Mucosa of descending colon (tissue), 3 donors: ENCODE measurements at regions not wholly inside any gene's neighbourhood (a gene's known extent, or its start where the extent isn't known, plus 50 kb on each side); places are given as distances from the start of the nearest gene placed in this dataset.
"Not testable (repeated sequence)": the region's sequence is repeated elsewhere in the genome, so short reads cannot be mapped to it uniquely, and the experiment has no call there.

Experiments used
- ATAC-seq: fragments of 200-7000 bp; cut with Tn5 transposase; one replicate; pipeline ENCODE4 v1.9.1; 2020; ENCODE audit warnings: mild to moderate bottlenecking, moderate library complexity
- DNase-seq, 3 donors: peaks; one replicate each; pipeline ENCODE4 v3.0.0-alpha.2; 2020
- H3K36me3 ChIP-seq: fragments of 200-600 bp; one replicate; pipeline ENCODE4 v1.8.0; 2021; ENCODE audit warnings: low read depth, mild to moderate bottlenecking
- H3K4me1 ChIP-seq: fragments of 200-600 bp; one replicate; pipeline ENCODE4 v1.8.0; 2021; ENCODE audit warnings: low read depth, mild to moderate bottlenecking
- H3K4me3 ChIP-seq: fragments of 200-600 bp; one replicate; pipeline ENCODE4 v1.8.0; 2021; ENCODE audit warnings: mild to moderate bottlenecking
- H3K9me3 ChIP-seq: fragments of 200-600 bp; one replicate; pipeline ENCODE4 v1.8.0; 2021; ENCODE audit warnings: mild to moderate bottlenecking
- intact Hi-C, 2 donors: fragments of 100-400 bp; cut with DNase I in 1 of 2; cut with micrococcal nuclease in 1 of 2; formaldehyde crosslinking; loops; one replicate each; pipeline versions ENCODE4 v1.11.0 to v1.11.1; 2022; cut with DNase I, micrococcal nuclease
- TF ChIP-seq, protein P1 (sequence below): fragments of 200-600 bp; IDR thresholded peaks from one replicate; pipeline ENCODE4 v1.8.0; 2022; ENCODE audit warnings: antibody characterized with exemption, mild to moderate bottlenecking
- donor health status: DM: no; HTN: no; CAD: no; lungs with moderate emphysema.
- donor health status: DM: no; HTN: no; CAD: no.
- donor health status: DM: no; HTN: yes; CAD: no.

DNA sequence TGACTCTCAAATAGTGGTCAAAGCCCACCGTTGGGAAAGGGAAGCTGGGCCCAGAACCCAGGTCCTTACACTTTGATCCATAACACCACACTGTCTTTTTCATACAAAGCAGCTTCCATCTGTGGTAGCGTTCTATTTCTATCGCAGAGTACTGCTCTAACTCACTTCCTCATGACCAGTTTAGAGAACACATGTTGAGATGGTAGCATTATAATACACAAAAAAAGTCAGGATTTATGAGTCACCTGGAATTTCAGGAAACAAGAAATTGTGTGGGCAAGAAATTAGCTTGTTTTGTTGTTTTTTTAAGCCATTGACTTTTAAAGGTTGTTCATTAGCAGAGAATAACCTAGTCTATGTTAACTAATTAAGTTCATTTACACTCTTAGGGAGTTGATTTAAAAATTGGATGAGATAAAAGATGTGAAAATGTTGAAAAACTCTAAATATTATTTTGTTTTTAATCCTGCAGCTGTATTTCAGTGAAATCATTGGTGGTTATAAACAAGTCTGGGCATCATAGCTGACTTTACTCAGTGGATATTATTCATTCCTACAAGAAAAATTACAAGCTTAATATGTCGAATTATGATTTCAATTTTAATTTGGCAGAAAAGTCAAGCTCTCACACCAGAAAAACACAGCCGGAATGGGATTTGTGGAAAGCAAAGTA, 1011.1 kb upstream of the HS3ST1 start:
- no peaks in the 10 kb centered on the region for H3K4me1 ChIP-seq
- no peak overlapping the region for H3K4me3 ChIP-seq
- H3K9me3 ChIP-seq = no peaks in the 10 kb centered on the region
- H3K36me3 ChIP-seq = no peaks in the 10 kb centered on the region
- TF ChIP-seq, protein P1, sequence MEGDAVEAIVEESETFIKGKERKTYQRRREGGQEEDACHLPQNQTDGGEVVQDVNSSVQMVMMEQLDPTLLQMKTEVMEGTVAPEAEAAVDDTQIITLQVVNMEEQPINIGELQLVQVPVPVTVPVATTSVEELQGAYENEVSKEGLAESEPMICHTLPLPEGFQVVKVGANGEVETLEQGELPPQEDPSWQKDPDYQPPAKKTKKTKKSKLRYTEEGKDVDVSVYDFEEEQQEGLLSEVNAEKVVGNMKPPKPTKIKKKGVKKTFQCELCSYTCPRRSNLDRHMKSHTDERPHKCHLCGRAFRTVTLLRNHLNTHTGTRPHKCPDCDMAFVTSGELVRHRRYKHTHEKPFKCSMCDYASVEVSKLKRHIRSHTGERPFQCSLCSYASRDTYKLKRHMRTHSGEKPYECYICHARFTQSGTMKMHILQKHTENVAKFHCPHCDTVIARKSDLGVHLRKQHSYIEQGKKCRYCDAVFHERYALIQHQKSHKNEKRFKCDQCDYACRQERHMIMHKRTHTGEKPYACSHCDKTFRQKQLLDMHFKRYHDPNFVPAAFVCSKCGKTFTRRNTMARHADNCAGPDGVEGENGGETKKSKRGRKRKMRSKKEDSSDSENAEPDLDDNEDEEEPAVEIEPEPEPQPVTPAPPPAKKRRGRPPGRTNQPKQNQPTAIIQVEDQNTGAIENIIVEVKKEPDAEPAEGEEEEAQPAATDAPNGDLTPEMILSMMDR = no peak
- intact Hi-C loops = no loop called here
- no peak for DNase-seq
- no peak for ATAC-seq

DNA sequence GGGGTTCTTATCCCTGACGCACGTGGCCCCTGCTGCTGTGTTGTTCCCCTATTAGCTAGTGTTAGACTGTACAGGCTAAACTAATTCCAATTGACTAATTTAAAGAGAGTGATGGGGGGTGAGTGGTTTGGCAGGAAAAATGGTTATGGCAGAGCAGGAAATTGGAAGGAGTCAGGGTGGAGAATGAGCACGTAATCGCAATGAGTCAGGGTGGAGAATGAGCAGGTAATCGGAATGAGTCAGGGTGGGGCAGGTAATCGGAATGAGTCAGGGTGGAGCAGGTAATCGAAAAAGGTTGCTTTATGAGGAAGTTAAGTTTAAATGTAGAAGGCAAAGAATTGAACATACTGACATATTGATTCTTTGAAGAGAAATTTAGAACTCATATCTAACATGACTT, 1002.6 kb upstream of the HS3ST1 start:
- H3K4me1 ChIP-seq, ATAC-seq, H3K36me3 ChIP-seq, H3K4me3 ChIP-seq, H3K9me3 ChIP-seq, intact Hi-C loops, DNase-seq: not testable (repeated sequence)

DNA sequence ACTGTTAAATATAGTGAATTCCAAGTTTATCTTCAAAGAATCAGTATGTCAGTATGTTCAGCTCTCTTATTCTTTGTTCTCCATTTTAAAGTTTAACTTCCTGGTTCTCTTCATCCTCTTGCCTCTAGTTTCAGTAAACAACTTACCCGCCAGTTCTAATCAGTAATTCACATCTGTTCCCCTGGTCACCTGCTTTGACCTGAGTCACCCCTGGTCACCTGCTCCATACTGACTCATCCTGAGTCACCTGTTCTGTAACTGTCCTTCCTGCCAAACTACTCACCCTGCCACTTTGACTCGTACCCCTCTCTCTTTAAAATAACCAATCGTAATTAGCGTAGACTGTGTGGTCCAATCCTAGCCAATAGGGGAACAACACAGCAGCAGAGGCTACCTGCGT, 992.7 kb upstream of the HS3ST1 start:
- Histone ChIP-seq H3K36me3 (no peaks in the 10 kb centered on the region), H3K9me3 (no peaks in the 10 kb centered on the region), H3K4me1 (no peaks in the 10 kb centered on the region), H3K4me3 (no peak overlapping the region)
- TF ChIP-seq, protein P1 = no peak
- DNase-seq = no peak
- intact Hi-C loops = no loop called here
- ATAC-seq = no peak

DNA sequence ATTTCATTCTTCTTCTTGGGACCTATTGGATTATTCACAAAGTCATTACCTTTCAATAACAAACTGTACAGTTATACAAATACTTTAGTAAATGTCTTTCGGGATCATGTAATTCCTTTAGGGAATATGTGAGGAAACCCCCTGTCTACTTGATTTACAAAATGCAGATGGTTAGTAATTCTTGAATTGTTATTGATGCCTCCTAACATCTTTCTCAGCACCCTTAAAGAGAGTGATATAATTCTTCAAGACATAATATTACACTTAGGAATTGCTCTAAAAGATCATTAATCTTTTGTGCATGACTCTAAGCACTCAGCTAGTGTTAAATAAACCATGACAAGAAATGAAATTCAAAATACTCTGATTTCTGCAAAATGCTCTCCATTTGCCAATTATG, 988.1 kb upstream of the HS3ST1 start:
- Histone ChIP-seq H3K4me3 (no peak overlapping the region), H3K4me1 (no peaks in the 10 kb centered on the region), H3K9me3 (no peaks in the 10 kb centered on the region), H3K36me3 (no peaks in the 10 kb centered on the region)
- intact Hi-C loops = no loop called here
- no peak for DNase-seq
- TF ChIP-seq, protein P1 = no peak
- no peak for ATAC-seq

DNA sequence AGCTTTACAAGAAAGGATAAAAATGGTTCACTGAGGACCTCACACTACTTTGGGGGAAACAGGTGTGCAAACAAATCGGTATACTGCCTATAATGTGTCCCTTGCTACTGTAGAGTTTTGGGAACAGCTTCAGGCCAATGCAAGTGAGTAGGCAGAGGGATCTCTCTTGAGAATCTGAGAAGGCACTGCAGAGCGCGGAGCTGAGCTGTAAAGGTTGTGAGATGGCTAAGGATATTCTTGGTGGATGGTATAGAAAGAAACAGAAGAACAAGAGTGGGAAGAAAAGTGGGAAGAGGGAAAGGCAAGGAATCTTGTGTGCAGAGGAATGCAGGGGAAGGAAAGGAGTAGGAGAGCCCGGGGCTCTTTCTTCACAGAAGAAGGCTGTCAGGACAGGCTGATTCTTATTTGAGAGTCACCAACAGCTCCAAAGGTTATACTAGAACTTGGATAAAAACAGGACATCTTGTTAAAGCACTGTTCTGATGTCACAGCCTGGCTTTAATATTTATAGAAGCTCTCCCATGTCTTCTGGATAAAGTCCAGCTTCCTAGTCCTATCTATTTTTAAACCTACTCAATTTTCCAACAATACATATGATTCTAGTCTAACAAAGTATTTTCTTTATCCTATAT, 985.6 kb upstream of the HS3ST1 start:
- ATAC-seq (no peak), DNase-seq (no peak)
- intact Hi-C loops = no loop called here

DNA sequence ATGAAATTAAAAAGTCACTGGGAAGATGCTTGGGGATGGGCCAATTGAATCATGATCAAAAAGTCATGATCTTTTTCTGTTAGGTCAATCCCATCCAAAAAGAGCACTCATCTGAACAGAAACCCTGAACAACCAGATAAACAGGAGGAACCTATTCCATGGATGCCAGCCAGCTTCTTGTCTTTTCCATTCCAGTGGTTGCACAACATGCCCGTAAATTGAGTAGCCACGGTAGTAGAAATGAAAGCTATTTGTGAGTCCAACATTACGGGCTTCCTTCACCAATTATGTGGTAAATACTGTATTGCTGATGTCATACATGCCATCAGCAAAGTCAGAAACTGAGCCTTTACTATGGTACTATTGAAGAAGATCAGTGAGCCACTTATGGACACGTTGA, 982.4 kb upstream of the HS3ST1 start:
- intact Hi-C loops = no loop called here
- H3K36me3 ChIP-seq = no peaks in the 10 kb centered on the region
- TF ChIP-seq, protein P1 = no peak
- H3K9me3 ChIP-seq = no peaks in the 10 kb centered on the region
- no peaks in the 10 kb centered on the region for H3K4me1 ChIP-seq
- ATAC-seq = no peak
- no peak for DNase-seq
- H3K4me3 ChIP-seq = no peak overlapping the region

More for the DNA sequence above, 985.6 kb upstream of the HS3ST1 start:
- no peaks in the 10 kb centered on the region for H3K4me1 ChIP-seq
- no peaks in the 10 kb centered on the region for H3K9me3 ChIP-seq
- no peaks in the 10 kb centered on the region for H3K36me3 ChIP-seq
- TF ChIP-seq, protein P1 = no peak
- H3K4me3 ChIP-seq = no peak overlapping the region
